ENCODE measurements at regions not wholly inside any gene's neighbourhood (a gene's known extent, or its start where the extent isn't known, plus 50 kb on each side); places are given as distances from the start of the nearest gene placed in this dataset.

GRCh38 chr9:120109242-120109641 lies 470.7 kb downstream of the CDK5RAP2 start:
- DNase-seq: peak; percentile 17

DNA sequence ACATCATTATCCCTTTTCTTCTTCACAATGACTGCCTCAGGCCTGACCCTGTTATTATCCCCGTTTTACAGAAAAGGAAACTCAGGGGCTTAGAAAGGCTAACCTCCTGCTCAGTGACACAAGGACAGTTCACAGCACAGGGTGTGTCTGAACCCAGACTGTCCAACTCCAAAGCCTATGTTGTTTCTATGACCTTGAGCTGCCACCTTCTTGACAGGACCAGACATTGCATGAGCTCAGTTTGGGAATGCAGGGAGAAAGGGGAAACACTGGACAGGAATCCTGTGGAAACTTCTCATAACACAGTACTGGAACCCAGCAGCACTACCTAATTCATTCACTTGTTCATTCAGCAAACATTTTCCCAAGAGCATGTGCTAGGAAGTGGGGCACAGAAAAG lies 472.8 kb downstream of the CDK5RAP2 start:
- no peak for DNase-seq

- DNase-seq: no peak
Measured at GRCh38 chr9:120104771-120105170, 475.2 kb downstream of the CDK5RAP2 start.

- no peak for DNase-seq
Measured at GRCh38 chr9:120100595-120100994, 479.4 kb downstream of the CDK5RAP2 start.

- DNase-seq: no peak
Measured at GRCh38 chr9:120099065-120099464, 480.9 kb downstream of the CDK5RAP2 start.

DNA sequence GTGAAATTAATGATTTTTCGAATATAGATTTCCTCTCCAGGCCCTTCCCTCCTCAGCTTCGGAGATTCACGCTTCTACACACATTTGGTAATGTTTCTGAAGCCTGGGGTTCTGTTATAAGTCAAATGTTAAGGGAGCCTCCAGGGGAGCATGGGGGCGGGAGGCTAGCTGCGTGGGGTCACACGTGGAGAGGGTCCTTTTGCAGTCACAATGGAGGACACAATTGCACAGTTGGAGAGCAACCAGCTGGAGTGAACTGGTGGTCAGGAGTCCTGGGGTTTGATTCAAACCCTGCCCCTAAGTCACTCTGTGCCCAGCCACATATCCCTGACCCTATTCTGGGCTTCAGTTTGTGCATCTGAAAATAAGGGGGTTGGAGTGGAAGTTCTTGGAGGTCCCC lies 481.4 kb downstream of the CDK5RAP2 start:
- no peak for DNase-seq

GRCh38 chr9:120091206-120091605 lies 488.8 kb downstream of the CDK5RAP2 start:
- DNase-seq: no peak

GRCh38 chr9:120080849-120081248 lies 499.1 kb downstream of the CDK5RAP2 start:
- DNase-seq: no peak

GRCh38 chr9:120078112-120078511 lies 501.9 kb downstream of the CDK5RAP2 start:
- no peak for DNase-seq

DNA sequence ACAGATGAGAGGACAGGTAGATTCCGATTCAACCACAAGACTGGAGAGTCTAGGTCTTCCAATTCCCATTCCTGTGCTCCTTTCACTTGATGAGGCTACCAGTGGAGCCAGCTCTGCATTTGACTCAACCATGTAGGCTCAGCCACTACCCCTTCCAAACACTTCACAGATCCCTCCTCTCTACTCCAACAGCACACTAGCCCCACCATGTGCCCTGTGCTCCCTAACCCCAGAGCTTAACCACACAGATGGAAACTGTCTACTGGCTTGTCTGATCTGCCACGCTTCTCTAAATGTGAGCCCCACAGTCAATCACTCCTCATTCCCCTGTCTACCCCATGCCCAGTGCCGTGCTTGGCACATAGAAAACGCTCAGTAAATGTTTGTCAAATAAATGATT lies 508.2 kb downstream of the CDK5RAP2 start:
- DNase-seq: no peak

GRCh38 chr9:120066315-120066714 lies 513.7 kb downstream of the CDK5RAP2 start:
- peak; percentile 6 for DNase-seq

DNA sequence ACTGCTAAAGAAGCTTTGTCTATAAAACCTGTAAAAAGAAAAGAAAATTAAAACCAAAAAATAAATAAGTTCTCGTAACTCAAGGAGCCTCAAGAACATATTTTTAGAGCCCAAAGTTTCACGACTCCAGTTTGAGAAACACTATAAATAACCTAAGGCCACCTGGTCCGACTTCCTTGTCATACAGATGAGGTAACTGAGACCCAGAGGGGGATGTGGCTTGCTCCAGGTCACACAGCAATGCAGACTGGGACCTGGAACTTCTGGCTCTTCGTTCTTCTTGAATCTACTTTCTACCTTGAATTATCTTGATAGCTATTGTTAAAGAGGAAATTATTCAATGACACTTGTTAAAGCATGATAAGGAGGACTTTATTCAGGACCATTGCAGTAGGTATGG lies 514.8 kb downstream of the CDK5RAP2 start:
- no peak for DNase-seq

- no peak for DNase-seq
Measured at GRCh38 chr9:120045011-120045410, 535.0 kb downstream of the CDK5RAP2 start.

DNA sequence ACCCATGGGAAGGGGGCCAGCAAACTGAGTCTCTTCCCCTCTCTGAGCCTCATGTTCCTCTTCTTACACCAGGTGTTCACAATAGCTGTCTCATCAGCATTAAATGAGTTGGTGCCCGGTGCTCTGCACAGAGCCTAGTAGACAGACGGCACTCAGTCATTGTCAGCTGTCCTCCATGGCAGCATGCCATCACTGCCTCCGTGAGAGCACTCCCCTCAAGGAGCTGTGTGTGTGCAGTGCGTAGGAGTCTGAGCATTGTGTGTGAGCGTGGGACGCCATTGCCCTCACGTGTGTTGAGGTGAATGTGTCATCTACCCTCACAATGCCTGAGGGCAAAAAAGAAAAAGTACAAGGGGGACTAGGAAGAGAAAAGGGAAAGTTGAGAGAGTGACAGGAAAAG lies 536.5 kb downstream of the CDK5RAP2 start:
- no peak for DNase-seq

DNA sequence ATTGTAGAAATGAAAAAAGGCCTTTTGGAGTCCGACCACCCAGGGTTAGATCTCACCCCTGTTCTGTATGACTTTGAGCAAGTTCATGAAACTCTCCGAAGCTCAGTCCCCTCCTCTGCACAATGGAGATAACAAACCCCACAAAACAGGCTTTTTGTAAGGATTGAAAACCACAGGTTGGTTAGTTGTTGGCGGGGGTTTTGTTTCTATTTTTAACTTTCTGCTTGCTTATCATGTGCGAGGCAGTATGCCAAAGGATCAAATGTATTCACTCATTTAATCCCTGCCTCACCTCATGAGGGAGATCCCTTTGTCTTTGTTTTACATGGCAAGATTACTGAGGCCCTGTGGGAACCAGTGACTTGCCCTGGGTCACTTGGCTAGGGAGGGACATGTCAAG lies 539.1 kb downstream of the CDK5RAP2 start:
- no peak for DNase-seq

- no peak for DNase-seq
Measured at GRCh38 chr9:120038342-120038741, 541.6 kb downstream of the CDK5RAP2 start.

DNA sequence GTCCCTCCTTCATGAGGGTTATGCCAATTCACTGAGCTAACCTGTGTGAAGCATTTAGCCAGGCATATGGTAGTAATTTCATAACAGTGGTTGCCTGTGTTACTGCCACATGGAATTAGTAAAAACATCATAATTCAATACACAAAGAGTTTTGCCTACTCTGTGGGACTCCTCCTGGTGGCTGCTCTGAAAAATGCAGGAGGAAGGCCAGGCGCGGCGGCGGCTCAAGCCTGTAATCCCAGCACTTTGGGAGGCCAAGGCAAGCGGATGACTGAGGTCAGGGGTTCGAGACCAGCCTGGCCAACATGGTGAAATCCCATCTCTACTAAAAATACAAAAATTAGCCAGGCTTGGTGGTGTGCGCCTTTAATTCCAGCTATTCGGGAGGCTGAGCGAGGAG lies 547.3 kb downstream of the CDK5RAP2 start:
- DNase-seq: peak; percentile 11

DNA sequence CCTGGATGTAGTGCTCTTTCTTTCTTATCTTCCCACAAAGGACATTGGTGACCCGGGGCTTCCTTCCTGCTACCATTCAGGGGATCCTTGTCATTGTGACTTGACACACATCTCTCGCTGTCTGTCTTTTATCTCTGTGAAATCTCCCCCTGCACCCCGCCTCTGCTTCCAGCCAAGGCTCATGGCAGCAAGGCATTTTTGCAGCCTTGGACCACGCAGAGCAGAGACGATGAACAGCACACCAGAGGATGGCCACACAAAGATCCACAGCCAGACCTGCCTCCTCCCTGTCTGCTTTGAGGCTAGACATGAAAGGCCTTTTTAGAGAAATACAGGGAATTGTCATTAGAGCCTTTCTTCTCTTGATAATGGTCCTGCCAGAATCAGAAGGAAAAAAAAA lies 549.1 kb downstream of the CDK5RAP2 start:
- DNase-seq: no peak

DNA sequence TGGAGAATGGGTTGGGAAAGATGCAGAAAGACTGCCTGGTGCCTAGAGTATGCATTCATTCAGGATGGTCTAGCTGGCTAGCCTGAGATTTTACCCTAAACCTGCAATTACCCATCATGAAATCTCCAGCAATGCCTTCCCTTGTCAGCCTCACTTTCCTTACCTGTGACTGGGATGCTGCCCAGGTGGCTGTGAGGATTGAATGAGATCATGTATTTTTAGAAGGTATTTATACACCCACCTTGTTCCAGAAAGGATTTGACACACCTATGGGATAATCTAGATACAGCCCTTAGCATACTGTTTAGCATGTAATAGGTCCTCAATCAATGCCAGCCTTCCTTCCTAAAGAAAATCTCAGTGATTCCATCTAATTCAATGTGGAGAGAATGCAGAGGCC lies 561.4 kb downstream of the CDK5RAP2 start:
- no peak for DNase-seq

- no peak for DNase-seq
Measured at GRCh38 chr9:120018037-120018436, 561.9 kb downstream of the CDK5RAP2 start.

DNA sequence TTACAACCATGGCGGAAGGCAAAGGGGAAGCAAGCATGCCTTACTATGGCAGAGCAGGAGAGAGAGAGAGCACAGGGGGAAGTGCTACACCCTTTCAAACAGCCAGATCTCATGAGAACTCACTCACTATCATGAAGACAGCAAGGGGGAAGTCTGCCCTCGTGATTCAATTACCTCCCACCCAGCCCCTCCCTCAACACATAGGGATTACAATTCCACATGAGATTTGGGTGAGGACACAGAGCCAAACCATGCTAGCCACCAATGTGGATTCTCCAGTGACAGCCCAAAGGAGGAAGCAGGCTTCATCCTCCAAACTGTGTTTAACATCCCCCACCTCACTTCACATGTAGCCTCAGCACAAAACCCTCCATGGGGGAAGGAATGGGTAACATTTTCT lies 563.7 kb downstream of the CDK5RAP2 start:
- no peak for DNase-seq

DNA sequence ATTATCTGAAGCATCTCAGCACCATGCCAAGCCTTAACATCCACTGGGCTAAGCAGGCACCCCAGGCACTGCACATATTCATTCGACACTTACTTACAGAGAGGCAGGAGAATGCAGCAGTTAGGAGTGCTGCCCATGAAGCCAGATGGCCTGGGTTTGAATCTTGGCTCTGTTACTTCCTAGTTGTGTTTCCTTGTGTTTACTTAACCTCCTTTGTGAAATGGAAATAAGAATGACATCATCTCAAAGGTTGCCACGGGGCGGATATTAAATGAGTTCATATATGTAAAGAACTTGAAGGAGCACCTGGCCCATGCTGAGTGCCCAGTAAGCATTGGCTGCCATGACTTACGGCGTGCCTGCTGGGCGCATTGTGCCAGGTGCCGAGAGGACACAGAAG lies 565.2 kb downstream of the CDK5RAP2 start:
- no peak for DNase-seq

GRCh38 chr9:120009856-120010255 lies 570.1 kb downstream of the CDK5RAP2 start:
- no peak for DNase-seq

- DNase-seq: peak; percentile 81
Measured at GRCh38 chr9:120001536-120001935, 578.4 kb downstream of the CDK5RAP2 start.

DNA sequence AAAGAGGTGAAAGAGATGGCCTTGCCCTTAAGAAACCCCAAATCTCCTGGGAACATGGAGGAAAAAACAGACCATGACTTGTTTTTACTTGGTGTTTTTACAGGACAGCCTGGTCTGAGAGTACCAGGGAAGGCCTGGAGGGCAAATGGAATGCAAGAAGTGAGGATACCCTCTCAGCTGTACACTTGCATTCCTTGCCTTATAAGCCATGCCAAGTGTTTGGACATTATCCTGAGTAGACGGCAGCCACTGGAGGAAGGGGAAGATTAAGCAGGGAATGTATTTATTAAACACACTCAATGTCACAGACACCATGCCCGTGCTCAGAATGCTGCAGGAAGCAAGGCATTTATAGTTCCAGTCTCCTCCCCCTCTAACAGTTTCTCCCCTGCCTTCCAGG lies 581.4 kb downstream of the CDK5RAP2 start:
- DNase-seq: no peak

DNA sequence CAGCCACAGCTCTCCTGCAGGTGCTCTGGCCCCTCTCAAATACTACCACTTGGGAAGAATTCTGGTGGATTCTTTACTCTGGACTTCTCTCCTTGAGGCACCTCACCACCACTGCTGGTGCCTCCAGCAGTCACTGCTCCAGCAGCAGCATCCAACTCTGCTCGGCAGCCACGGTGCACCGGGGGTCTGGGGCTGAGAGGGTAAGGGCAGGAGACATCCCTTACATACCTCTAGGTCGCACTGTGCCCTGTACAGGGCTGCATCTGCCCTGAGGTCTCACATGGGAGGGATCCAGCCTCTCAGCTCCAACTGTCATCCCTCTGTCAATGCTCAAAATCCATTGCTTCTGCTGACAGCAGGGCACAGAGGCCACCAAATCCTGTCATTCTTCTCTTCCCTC lies 588.2 kb downstream of the CDK5RAP2 start:
- no peak for DNase-seq

All from fibroblast of skin of right biceps (primary cell).